ENCODE measurements at regions not wholly inside any gene's neighbourhood (a gene's known extent, or its start where the extent isn't known, plus 50 kb on each side); places are given as distances from the start of the nearest gene placed in this dataset.

GRCh38 chr10:123496375-123496774 lies 169.8 kb upstream of the GPR26 start:
- no peak for DNase-seq (ENCODE audit: low read depth)

DNA sequence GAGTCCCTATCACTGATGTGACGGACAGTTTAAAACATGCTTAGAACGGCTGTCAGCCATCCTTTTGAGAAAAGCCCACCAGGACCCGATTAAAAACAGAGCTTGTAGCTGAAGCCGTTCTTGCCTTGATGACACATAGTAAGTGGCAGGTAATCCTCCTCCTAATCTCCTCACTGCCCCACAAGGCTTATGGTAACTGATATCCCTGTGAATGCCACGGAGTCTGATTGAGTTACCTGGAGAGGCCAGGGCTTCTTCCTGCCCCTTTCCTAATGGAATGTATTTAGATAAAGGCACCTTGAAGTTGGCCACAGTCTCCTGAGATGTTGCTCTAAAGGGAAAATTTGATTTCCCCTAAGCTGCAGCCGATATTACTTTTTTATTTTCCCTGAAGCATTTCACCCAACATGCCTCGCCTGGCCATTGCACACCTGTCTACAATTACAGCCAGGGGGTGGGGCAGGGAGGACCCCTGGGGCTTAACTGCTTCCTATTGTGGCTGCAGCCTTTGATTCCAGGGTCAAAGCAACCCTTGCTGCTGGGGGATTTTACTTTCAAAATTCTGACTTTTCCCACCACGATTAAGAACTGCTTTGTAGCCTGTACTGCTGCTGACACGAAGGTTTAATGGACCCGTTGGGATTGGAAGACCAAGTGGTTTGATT lies 169.0 kb upstream of the GPR26 start:
- no peak for DNase-seq (ENCODE audit: low read depth)

- no peak for DNase-seq (ENCODE audit: low read depth)
These were observed 166.0 kb upstream of the GPR26 start for GRCh38 chr10:123500110-123500509.

GRCh38 chr10:123501148-123501547 lies 165.0 kb upstream of the GPR26 start:
- DNase-seq (ENCODE audit: low read depth): no peak

DNA sequence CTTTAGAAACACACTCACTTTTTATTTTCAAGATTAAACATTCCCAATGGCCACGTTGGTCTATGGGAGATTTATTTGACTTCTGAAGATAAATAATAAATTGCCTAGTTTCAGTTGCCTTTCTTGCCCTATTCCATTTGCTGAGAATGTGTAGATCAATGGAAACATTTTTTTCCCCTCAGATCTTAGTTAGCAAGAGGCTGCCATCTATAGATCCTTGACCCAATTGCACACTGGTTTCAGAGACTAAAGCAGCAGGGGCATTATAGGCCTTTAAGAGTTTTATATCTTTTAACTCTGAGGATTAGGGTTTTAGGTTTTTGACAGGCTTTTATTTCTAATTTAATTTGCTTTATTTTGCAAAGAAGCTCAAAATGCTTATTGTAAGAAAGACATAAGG lies 163.2 kb upstream of the GPR26 start:
- DNase-seq (ENCODE audit: low read depth): no peak

DNA sequence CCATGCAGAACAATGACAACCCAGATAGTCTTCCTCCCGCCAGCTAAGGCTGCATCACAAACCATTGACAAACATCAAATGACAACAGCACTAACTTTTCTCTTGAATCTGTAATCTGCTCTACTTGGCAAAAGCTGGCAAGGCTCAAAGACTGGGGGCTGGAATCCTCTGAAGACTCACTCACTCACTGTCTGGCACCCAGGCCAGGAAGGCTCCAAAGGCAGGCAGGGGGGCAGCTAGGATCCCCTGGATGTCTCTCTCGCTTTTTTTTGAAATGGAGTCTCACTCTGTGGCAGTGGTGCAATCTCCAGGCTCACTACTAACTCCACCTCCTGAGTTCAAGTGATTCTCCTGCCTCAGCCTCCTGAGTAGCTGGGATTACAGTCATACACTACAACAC lies 159.7 kb upstream of the GPR26 start:
- no peak for DNase-seq (ENCODE audit: low read depth)

- DNase-seq (ENCODE audit: low read depth): no peak
These were observed 158.9 kb upstream of the GPR26 start for GRCh38 chr10:123507298-123507697.

- DNase-seq (ENCODE audit: low read depth): no peak
These were observed 156.8 kb upstream of the GPR26 start for GRCh38 chr10:123509338-123509737.

- no peak for DNase-seq (ENCODE audit: low read depth)
These were observed 153.0 kb upstream of the GPR26 start for GRCh38 chr10:123512901-123513775.

GRCh38 chr10:123513870-123514269 lies 152.3 kb upstream of the GPR26 start:
- DNase-seq (ENCODE audit: low read depth): no peak

DNA sequence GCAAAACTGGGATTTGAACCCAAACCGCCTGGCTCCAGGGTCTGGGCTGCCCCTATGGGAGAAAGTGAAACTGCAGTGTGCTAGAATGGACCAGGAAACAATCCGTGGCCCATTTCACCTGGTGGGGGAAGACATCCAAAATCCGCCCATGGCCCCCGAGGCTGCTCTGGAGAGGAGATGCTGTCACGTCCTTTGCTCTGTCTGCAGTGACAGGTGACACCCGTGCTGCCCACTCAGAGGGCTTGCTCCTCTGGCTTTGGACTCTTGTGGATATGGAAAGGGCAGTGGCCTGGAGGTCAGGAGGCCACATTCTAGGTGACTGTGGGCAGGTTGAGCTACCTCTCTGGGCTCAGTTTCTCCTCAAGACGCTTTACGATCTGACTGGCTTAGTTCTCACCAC lies 151.2 kb upstream of the GPR26 start:
- DNase-seq (ENCODE audit: low read depth): no peak

GRCh38 chr10:123515661-123516060 lies 150.5 kb upstream of the GPR26 start:
- DNase-seq (ENCODE audit: low read depth): no peak

GRCh38 chr10:123516291-123516690 lies 149.9 kb upstream of the GPR26 start:
- DNase-seq (ENCODE audit: low read depth): no peak

GRCh38 chr10:123517426-123517825 lies 148.7 kb upstream of the GPR26 start:
- DNase-seq (ENCODE audit: low read depth): no peak

DNA sequence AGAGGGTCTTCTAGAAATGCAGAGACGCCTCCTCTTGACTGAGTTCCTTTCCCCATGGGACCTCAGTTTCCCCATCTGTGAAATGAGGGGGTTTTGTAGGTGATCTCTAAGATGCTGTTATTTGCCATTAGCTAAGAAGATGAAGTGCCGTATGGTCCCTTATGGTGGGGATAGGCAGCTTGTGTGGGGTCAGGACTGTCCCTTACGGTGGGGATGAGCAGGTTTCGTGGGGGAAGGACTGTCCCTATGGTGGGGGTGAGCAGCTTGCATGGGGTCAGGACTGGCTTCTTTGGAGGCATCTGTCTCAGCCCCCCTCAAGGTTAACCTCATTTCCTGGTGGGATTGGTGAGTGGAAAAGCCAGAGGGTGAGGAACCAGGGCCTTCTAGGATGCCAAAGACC lies 148.3 kb upstream of the GPR26 start:
- DNase-seq (ENCODE audit: low read depth): no peak

- DNase-seq (ENCODE audit: low read depth): no peak
These were observed 147.4 kb upstream of the GPR26 start for GRCh38 chr10:123518765-123519164.

GRCh38 chr10:123519861-123520260 lies 146.3 kb upstream of the GPR26 start:
- DNase-seq (ENCODE audit: low read depth): no peak

- DNase-seq (ENCODE audit: low read depth): no peak
These were observed 145.1 kb upstream of the GPR26 start for GRCh38 chr10:123521076-123521475.

GRCh38 chr10:123521556-123521955 lies 144.6 kb upstream of the GPR26 start:
- no peak for DNase-seq (ENCODE audit: low read depth)

DNA sequence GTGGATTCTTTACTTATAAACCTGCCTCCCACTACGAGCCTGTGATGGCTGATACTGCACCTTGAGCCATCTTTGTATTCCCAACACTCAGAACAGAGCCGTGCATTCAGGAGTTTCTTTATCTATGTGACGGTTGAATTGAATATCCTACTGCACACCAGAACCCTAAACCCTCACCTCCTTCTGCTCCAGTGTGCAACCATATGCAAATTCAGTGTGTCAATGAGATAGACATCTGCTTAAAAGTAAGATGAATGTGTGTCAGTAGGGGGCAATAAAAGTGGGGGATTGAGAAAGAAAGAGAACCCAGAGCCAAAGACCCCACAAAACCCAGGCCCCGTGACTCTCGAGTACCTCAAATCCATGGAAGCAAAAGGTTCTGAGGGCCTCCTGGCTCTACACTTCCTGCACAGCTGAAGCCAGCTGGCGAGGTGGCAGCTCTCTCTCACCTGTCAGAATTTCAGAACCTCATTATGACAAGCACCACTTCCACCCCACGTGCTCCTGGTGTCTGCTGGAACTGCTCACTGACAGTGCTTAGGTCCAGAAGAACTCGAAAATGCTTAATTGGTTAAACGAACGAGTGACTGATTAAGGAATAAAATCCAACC lies 143.3 kb upstream of the GPR26 start:
- no peak for DNase-seq (ENCODE audit: low read depth)

DNA sequence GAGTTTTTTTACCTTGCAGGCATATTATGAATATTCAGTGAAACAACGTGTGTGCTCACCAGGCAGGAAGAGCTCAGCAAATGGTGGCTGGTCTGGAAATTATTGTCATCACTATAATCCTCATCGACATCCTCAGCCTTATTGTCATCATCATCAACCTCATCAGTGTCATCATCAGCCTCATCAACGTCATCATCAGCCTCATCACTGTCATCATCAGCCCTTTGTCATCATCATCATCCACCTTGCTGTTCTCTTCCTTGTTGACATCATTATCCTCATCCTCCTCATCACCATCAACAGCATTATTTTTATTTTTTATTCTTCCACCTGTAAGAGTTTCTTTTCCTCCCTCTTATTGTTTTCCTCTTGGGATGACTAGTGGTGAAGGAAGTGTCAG lies 142.3 kb upstream of the GPR26 start:
- DNase-seq (ENCODE audit: low read depth): no peak

- DNase-seq (ENCODE audit: low read depth): no peak
These were observed 139.6 kb upstream of the GPR26 start for GRCh38 chr10:123526356-123527064.

- no peak for DNase-seq (ENCODE audit: low read depth)
These were observed 139.0 kb upstream of the GPR26 start for GRCh38 chr10:123527151-123527550.
